DND-41 (cell line): ENCODE measurements at regions not wholly inside any gene's neighbourhood (a gene's known extent, or its start where the extent isn't known, plus 50 kb on each side); places are given as distances from the start of the nearest gene placed in this dataset.

Experiments
- EZH2 ChIP-seq: IDR thresholded peaks from 3 replicates; pipeline ENCODE4 v1.6.1; 2012; ENCODE audit warnings: borderline replicate concordance, low read depth, mild to moderate bottlenecking, moderate library complexity, low read length, inconsistent platforms; ENCODE audit not compliant: severe bottlenecking
- TF ChIP-seq, protein P1 (sequence below): IDR thresholded peaks from 2 replicates; pipeline ENCODE4 v1.5.1; 2012; ENCODE audit warnings: borderline replicate concordance, low read length, moderate library complexity, mild to moderate bottlenecking; ENCODE audit not compliant: poor library complexity, severe bottlenecking; ENCODE audit errors: extremely low read depth

DNA sequence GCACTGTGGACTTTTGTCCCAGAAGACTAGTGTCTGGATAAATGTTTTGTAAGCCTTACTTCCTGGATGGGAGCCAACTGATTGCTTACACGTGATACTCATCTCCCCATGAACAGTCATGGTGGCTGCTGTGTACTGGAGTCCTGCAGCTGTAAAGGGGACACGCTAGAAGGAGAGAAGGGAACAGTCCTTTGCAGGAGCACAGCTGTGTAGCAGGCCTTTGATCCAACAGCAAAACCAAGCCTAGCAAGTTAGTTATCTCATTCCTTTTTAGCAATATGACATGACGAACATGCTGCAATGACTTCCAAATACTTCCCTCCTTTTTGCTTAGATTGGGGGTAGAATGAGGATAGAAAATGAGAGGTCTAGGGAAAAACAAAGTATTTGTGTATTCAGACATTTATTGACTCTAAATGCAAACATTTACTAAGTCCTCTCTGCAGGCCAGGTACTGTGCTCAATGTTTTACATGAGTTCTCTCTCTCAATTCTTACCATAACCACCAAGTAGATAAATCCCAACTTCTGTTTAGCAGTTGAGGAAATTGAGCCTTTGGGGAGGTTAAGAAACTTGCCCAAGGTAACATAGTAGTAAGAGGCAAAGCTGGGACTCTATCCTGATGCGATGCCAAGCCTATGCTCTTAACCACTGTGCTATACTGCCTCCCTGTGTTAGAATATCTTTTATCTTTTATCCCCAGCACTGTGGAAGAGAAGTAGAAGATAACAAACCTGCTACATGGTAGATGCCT lies 55.4 kb upstream of the CD28 start:
- TF ChIP-seq, protein P1, sequence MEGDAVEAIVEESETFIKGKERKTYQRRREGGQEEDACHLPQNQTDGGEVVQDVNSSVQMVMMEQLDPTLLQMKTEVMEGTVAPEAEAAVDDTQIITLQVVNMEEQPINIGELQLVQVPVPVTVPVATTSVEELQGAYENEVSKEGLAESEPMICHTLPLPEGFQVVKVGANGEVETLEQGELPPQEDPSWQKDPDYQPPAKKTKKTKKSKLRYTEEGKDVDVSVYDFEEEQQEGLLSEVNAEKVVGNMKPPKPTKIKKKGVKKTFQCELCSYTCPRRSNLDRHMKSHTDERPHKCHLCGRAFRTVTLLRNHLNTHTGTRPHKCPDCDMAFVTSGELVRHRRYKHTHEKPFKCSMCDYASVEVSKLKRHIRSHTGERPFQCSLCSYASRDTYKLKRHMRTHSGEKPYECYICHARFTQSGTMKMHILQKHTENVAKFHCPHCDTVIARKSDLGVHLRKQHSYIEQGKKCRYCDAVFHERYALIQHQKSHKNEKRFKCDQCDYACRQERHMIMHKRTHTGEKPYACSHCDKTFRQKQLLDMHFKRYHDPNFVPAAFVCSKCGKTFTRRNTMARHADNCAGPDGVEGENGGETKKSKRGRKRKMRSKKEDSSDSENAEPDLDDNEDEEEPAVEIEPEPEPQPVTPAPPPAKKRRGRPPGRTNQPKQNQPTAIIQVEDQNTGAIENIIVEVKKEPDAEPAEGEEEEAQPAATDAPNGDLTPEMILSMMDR = peak; percentile 61
- TF ChIP-seq EZH2 = no peak
